ENCODE measurements at regions not wholly inside any gene's neighbourhood (a gene's known extent, or its start where the extent isn't known, plus 50 kb on each side); places are given as distances from the start of the nearest gene placed in this dataset.

DNA sequence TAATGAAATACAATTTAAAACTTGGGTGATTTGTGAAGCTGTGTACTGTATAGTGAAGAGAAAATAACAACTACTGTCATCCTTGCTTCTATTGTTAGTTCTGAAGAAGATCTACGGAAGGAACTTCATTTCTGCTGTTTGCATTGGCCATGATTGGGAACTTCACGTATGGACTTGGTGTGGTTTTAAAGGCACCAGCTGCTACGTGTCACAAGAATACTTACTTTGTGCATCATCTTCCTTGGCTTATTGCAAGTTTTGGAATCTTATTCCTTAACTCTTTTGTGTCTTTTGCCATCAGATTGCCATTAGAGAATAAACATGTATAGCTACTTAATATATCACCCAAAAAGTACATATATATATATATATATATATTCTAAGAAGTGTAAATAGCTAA is 75.0 kb upstream of the VEPH1 start:
- TF ChIP-seq, protein P1, sequence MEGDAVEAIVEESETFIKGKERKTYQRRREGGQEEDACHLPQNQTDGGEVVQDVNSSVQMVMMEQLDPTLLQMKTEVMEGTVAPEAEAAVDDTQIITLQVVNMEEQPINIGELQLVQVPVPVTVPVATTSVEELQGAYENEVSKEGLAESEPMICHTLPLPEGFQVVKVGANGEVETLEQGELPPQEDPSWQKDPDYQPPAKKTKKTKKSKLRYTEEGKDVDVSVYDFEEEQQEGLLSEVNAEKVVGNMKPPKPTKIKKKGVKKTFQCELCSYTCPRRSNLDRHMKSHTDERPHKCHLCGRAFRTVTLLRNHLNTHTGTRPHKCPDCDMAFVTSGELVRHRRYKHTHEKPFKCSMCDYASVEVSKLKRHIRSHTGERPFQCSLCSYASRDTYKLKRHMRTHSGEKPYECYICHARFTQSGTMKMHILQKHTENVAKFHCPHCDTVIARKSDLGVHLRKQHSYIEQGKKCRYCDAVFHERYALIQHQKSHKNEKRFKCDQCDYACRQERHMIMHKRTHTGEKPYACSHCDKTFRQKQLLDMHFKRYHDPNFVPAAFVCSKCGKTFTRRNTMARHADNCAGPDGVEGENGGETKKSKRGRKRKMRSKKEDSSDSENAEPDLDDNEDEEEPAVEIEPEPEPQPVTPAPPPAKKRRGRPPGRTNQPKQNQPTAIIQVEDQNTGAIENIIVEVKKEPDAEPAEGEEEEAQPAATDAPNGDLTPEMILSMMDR (IDR thresholded peaks at IDR 0.05), result no peak
- TF ChIP-seq EZH2phosphoT487 (IDR thresholded peaks at IDR 0.05), result no peak

Measured in neural progenitor cell (in vitro differentiated cells).